Adrenal gland (tissue), 9 donors: ENCODE measurements at regions not wholly inside any gene's neighbourhood (a gene's known extent, or its start where the extent isn't known, plus 50 kb on each side); places are given as distances from the start of the nearest gene placed in this dataset.

Experiments used
- DNase-seq, 7 donors: peaks; one replicate each; pipeline ENCODE4 v3.0.0-alpha.2; 2019 to 2020
- H3K27ac ChIP-seq, 5 donors: fragments of 200-600 bp; sonication (generic) in 4 of 5; 1 replicate in 3 of 5; 2 replicates in 2 of 5; pipeline versions ENCODE4 v1.5.1 to v1.8.0; 2016 to 2020; ENCODE audit warnings: mild to moderate bottlenecking in 1 of 5
- H3K27me3 ChIP-seq: fragments of 200-600 bp; 2 replicates; pipeline ENCODE4 v1.8.0; 2021
- H3K36me3 ChIP-seq, 2 donors: fragments of 200-600 bp; replicated peaks in 1 of 2; 1 replicate in 1 of 2; 2 replicates in 1 of 2; pipeline versions ENCODE4 v1.5.1 to v1.8.0; 2018 to 2022
- H3K4me1 ChIP-seq, 2 donors: fragments of 200-600 bp; replicated peaks in 1 of 2; 1 replicate in 1 of 2; 2 replicates in 1 of 2; pipeline versions ENCODE4 v1.5.1 to v1.8.0; 2018 to 2021
- H3K4me3 ChIP-seq, 4 donors: fragments of 200-600 bp; sonication (generic) in 3 of 4; one replicate each; pipeline ENCODE4 v1.5.1; 2016 to 2018
- H3K9me3 ChIP-seq, 3 donors: fragments of 200-600 bp; sonication (generic) in 1 of 3; replicated peaks in 1 of 3; 1 replicate in 2 of 3; 2 replicates in 1 of 3; pipeline versions ENCODE4 v1.5.1 to v1.8.0; 2016 to 2021
- POLR2A ChIP-seq, 2 donors: fragments of 450-650 bp; IDR thresholded peaks; one replicate each; pipeline ENCODE4 v1.6.1; 2017; ENCODE audit warnings: antibody characterized with exemption in 2 of 2, mild to moderate bottlenecking in 2 of 2, moderate library complexity in 1 of 2
- WGBS, 4 donors: extraction: QIAGEN DNeasy Blood & Tissue Kit in 2 of 4; methylation state at CpG; one replicate each; pipeline versions ENCODE4 v1.1.5 to v1.1.7; 2013 to 2017; 5-methylcytosine and 5-hydroxymethylcytosine counted together
- intact Hi-C, 2 donors: fragments of 100-400 bp; cut with DNase I; formaldehyde crosslinking; loops; one replicate each; pipeline versions ENCODE4 v1.14.1 to v1.15.0; 2022 to 2023
- TF ChIP-seq, protein P1 (sequence below), 6 experiments: fragments of 450-650 bp in 4 of 6; fragments of 200-600 bp in 2 of 6; sonication (generic) in 1 of 6; IDR thresholded peaks; 1 replicate in 5 of 6; 2 replicates in 1 of 6; pipeline versions ENCODE4 v1.5.1 to v1.8.0; 2016 to 2021; ENCODE audit warnings: antibody characterized with exemption in 6 of 6, mild to moderate bottlenecking in 2 of 6, moderate library complexity in 1 of 6
- donor health status: healthy with polysubstance abuse.
- donor health status: Bipolar disorder and iron deficiency.
- donor health status: DM: yes; HTN: yes; CAD: no.
- donor health status: DM: no; HTN: no; CAD: no.
- donor health status: DM: no; HTN: no; CAD: no.

DNA sequence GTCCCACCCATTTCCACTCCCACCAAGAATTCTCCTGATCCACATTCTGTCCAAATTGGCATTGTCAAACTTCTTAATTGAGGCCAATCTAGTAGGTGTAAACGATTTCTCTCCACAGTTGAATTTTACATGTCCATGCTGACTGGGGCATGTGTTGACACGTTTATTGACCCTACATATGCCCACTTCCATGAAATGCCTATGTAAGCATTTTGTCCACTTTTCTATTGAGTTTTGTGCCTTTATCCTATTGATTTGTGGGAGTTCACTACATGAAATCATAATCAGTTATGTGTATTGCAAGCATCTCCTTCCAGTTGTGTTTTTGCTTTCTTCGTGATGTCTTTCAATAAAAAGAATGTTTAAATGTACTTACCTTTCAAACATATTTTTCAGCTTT is 141.7 kb upstream of the NSMCE3 start:
- no peaks in the 10 kb centered on the region for H3K27me3 ChIP-seq
- DNase-seq: no peak
- H3K36me3 ChIP-seq: no peaks in the 10 kb centered on the region
- no peak overlapping the region for H3K27ac ChIP-seq
- no peak for TF ChIP-seq POLR2A (IDR thresholded peaks at IDR 0.05)
- TF ChIP-seq, protein P1, sequence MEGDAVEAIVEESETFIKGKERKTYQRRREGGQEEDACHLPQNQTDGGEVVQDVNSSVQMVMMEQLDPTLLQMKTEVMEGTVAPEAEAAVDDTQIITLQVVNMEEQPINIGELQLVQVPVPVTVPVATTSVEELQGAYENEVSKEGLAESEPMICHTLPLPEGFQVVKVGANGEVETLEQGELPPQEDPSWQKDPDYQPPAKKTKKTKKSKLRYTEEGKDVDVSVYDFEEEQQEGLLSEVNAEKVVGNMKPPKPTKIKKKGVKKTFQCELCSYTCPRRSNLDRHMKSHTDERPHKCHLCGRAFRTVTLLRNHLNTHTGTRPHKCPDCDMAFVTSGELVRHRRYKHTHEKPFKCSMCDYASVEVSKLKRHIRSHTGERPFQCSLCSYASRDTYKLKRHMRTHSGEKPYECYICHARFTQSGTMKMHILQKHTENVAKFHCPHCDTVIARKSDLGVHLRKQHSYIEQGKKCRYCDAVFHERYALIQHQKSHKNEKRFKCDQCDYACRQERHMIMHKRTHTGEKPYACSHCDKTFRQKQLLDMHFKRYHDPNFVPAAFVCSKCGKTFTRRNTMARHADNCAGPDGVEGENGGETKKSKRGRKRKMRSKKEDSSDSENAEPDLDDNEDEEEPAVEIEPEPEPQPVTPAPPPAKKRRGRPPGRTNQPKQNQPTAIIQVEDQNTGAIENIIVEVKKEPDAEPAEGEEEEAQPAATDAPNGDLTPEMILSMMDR (IDR thresholded peaks at IDR 0.05): no peak
- intact Hi-C loops: no loop called here
- H3K4me3 ChIP-seq: no peak overlapping the region
- H3K9me3 ChIP-seq: no peaks in the 10 kb centered on the region
- no peaks in the 10 kb centered on the region for H3K4me1 ChIP-seq
- WGBS, 4 donors: 69 to 80% (median 74%) methylated on average over 3 of the region's 3 CpGs

DNA sequence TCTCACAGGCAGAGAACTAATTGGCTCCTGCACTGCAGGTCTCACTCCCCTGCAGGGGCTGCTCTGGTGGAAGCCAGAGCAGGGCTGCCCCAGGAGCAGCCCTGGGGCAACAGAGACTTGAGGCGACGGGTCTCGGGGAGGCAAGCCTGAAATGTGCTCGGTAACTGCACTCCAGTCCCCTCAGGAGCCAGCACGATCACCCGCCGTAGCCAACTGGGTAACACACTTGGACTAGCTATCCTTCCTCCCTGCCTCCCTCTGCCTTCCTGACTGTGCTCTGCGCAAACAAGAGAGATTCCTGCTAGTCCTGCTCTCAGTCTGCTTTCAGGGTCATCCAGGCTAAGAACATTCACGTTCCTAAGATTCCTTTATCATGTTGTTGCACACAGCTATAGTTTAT is 140.7 kb upstream of the NSMCE3 start:
- intact Hi-C loops: no loop called here
- DNase-seq: no peak
- WGBS, 4 donors: 40 to 51% (median 41%) methylated on average over 2 to 9 of the region's 9 CpGs
- H3K4me3 ChIP-seq: no peak overlapping the region
- no peaks in the 10 kb centered on the region for H3K4me1 ChIP-seq
- H3K36me3 ChIP-seq: no peaks in the 10 kb centered on the region
- H3K27me3 ChIP-seq: no peaks in the 10 kb centered on the region
- H3K27ac ChIP-seq: no peak overlapping the region
- H3K9me3 ChIP-seq: no peaks in the 10 kb centered on the region
- TF ChIP-seq, protein P1 (IDR thresholded peaks at IDR 0.05): no peak
- no peak for TF ChIP-seq POLR2A (IDR thresholded peaks at IDR 0.05)

DNA sequence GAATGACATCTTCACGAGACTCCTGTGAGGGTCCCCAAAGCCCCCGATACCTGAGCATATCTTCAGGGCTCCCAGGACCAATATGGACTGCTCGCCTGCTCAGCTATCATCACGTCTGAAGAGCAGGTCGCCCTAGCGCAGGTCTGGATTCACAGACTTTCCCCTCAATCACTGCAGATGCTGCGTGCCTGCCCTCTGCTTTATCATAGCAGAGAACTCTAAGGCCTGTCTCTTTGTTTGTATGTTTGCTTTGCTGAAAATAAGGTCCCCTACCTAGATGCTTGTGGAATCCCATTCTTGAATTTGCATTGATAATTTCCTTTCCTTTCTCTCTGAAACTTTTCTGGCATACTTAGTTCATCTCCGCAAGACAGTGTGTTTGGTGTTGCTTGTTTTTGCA is 140.3 kb upstream of the NSMCE3 start:
- Histone ChIP-seq H3K4me1 (no peaks in the 10 kb centered on the region), H3K9me3 (no peaks in the 10 kb centered on the region), H3K27ac (no peak overlapping the region), H3K4me3 (no peak overlapping the region), H3K36me3 (no peaks in the 10 kb centered on the region), H3K27me3 (no peaks in the 10 kb centered on the region)
- WGBS, 4 donors: 67 to 85% (median 73%) methylated on average over 8 of the region's 8 CpGs
- no peak for DNase-seq
- TF ChIP-seq, protein P1 (IDR thresholded peaks at IDR 0.05): no peak
- TF ChIP-seq POLR2A (IDR thresholded peaks at IDR 0.05): no peak
- intact Hi-C loops: no loop called here

DNA sequence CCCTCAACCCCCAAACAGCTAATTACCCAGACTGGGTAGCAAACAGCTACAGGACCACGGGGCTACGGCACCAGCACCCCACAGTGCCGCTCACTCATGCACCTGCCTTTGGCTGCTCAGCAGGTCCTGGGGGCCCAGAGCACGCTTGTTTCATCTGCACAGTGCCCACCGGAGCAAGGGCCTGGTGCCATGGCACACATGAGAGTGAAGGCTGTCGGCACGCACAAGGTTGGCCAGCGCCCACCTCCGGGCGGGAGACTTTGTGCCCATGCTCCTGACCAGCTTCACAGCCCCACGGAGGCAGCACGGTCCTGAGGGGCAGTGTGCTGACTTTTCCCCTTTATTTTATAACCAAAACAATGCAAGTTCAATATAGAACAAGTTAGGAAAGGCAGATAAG is 135.9 kb upstream of the NSMCE3 start:
- Histone ChIP-seq H3K27me3 (no peaks in the 10 kb centered on the region), H3K4me1 (no peaks in the 10 kb centered on the region), H3K4me3 (no peak overlapping the region), H3K36me3 (no peaks in the 10 kb centered on the region), H3K27ac (no peak overlapping the region), H3K9me3 (no peaks in the 10 kb centered on the region)
- TF ChIP-seq, protein P1 (IDR thresholded peaks at IDR 0.05): no peak
- no peak for TF ChIP-seq POLR2A (IDR thresholded peaks at IDR 0.05)
- no peak for DNase-seq
- intact Hi-C loops: no loop called here
- WGBS, 4 donors: 85 to 99% (median 90%) methylated on average over 8 to 12 of the region's 12 CpGs
